GM12873 (cell line): ENCODE measurements at regions not wholly inside any gene's neighbourhood (a gene's known extent, or its start where the extent isn't known, plus 50 kb on each side); places are given as distances from the start of the nearest gene placed in this dataset.

Experiments used
- TF ChIP-seq, protein P1 (sequence below): IDR thresholded peaks from 2 replicates; pipeline ENCODE4 v1.5.1; 2012; ENCODE audit warnings: low read depth, mild to moderate bottlenecking, moderate library complexity, low read length, control low read depth; ENCODE audit not compliant: insufficient read depth; ENCODE audit errors: missing control alignments

- TF ChIP-seq, protein P1, sequence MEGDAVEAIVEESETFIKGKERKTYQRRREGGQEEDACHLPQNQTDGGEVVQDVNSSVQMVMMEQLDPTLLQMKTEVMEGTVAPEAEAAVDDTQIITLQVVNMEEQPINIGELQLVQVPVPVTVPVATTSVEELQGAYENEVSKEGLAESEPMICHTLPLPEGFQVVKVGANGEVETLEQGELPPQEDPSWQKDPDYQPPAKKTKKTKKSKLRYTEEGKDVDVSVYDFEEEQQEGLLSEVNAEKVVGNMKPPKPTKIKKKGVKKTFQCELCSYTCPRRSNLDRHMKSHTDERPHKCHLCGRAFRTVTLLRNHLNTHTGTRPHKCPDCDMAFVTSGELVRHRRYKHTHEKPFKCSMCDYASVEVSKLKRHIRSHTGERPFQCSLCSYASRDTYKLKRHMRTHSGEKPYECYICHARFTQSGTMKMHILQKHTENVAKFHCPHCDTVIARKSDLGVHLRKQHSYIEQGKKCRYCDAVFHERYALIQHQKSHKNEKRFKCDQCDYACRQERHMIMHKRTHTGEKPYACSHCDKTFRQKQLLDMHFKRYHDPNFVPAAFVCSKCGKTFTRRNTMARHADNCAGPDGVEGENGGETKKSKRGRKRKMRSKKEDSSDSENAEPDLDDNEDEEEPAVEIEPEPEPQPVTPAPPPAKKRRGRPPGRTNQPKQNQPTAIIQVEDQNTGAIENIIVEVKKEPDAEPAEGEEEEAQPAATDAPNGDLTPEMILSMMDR: no peak
Observed at GRCh38 chr7:33829536-33829935, 75.8 kb upstream of the BMPER start.

DNA sequence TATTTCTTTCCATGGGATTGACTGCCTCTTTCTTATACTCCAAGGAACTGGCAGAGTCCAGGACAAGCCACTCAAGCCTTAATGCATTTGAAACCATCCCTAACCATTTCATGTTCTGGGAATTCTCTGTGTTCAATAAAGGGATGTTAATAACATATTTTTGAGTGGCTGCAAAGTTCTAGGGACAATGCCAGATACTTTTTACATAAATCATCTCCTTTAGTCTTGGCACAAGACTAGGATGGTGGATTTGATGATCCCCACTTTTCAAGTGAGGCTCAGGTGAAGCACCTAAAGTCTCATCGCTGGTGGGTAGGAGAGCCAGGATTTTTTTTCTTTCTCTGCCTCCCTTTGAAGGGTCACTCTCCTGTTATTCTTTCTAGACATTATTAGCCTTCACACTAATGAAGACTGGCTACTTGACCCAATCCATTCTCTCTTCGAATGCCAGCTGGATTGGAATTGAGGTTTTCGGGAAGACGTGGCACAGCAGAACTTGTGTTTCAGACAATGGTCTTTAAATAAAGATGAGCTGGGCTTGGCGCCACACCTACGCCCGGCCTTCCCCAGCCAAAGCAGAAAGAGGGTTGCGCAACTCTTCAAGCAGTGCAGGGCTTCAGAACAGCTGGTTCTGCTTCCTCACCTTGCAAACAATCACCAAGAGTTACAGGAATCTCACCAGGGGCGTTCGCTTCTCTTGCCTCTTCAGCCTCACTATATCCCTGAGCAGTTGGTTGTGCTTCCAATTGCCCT, 73.8 kb upstream of the BMPER start:
- TF ChIP-seq, protein P1: no peak

- TF ChIP-seq, protein P1: no peak
Observed at GRCh38 chr7:33832271-33832721, 73.0 kb upstream of the BMPER start.

DNA sequence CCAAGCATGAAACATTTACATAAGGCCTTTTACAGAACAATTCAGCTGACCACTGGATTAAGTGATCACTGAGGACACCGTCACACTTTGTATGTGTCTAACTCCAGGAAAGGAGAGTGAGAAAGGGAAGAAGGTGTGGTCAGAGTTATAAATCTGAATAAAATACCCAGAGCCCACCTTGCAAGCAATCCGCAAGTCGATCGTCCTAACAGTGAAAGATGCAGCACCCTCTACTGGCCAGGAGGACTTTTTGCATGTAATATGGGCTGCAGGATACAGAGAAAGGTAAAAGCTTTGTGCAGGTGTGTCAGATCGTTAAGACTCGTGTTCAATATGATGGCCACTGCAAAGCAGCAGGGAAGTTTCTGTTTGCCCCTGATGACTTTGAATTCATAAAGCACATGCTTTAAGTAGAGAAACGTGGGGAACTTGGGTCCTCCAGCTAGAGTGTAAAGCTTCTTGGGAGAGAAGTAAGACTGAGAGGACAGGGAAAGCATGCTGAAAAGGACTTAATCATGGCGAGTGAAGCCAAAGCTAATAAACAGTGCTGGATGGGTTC, 68.5 kb upstream of the BMPER start:
- TF ChIP-seq, protein P1: peak; percentile 46

DNA sequence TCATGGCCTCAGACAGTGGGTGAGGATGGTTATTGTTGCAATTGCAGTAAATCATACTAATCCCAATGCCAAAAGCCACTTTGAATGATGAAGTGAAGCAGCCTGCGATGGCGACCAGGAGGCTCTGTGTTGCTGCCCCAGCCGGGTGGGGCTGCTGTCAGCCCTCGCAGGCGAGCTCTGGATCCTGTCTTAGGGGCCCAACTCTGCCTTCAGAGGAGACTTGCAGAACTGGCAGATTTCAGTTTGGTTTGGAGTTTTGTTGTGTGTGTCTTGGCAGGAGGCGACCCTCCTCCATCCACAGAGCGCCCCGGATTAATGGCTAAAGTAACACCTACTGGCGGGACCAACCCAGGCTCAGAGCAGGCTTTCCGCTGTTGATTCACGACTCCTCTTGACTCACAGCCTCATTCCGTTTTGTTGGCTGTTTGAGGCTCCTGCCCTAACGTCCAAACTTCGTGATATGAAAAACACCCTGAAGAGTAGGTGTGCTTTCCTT, 67.9 kb upstream of the BMPER start:
- TF ChIP-seq, protein P1: no peak

DNA sequence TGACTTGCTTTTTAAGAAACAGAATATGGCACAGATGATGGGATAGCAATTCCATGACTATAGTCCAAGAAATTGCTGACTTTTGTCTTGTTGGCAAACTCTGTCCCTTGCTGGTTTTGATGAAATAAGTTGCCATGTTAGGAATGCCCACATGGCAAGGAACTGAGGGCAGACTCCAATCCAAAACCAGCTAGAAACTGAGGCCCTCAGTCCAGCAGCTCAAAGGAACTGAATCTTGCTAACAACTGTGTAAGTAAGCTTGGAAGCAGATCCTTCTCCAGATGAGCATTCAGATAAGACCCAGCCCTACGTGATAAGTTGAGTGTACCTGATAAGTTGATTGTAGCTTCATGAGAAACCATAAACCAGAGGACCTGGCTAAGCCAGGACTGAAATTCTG, 64.3 kb upstream of the BMPER start:
- TF ChIP-seq, protein P1: no peak

DNA sequence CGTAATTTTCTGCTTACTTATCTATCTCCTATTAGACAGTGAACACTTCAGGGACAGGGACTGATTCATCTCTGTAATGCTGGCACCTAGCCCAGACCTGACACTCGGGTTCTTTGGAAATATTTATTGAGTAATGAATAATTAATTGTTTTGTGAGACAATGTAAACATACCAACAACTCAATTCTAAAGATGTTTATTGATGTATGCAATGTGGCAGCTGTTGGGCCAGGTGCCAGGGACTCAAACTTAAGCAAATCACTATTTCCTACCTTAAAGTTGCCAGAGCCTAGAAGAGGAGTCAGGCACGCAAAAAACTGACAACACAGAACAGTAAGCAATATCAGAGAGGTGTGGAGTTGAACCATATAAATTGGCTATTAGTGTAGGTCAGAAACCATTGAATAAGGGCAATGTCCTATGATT, 63.6 kb upstream of the BMPER start:
- TF ChIP-seq, protein P1: no peak
